ENCODE measurements at regions not wholly inside any gene's neighbourhood (a gene's known extent, or its start where the extent isn't known, plus 50 kb on each side); places are given as distances from the start of the nearest gene placed in this dataset.

- DNase-seq = no peak
Measured at GRCh38 chr18:10402871-10403559, 51.4 kb upstream of the APCDD1 start.

GRCh38 chr18:10403708-10404107 is 50.7 kb upstream of the APCDD1 start:
- DNase-seq = no peak

GRCh38 chr18:10404168-10404567 is 50.3 kb upstream of the APCDD1 start:
- no peak for DNase-seq

All from NCI-H2081 (cell line).